ENCODE measurements at regions not wholly inside any gene's neighbourhood (a gene's known extent, or its start where the extent isn't known, plus 50 kb on each side); places are given as distances from the start of the nearest gene placed in this dataset.

DNA sequence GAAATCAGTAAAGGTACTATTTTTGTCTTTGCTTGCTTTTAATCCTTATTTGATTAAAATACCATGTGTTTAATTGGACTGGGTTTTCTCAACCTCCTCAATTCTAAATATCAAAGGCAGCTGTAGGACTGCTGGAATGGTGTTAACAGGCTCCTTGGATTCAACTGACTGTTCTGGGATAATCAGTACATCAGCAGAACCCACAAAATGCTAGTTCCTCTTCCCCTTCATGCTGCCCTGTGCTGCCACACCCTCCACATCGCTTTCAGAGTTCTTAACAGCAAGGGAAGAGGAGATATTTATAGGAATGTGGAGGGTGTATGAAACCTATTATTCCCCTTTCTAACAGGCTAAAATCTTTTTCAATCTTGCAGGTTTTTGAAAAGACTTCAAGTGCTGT, 82.4 kb downstream of the KCTD12 start:
- Histone ChIP-seq H3K27me3 (replicated peaks; ENCODE audit: insufficient read depth, low read depth, low read length, poor library complexity) (no peaks in the 10 kb centered on the region), H3K9me3 (ENCODE audit: low read depth, low read length, poor library complexity, severe bottlenecking) (no peaks in the 10 kb centered on the region), H3K27ac (ENCODE audit: low read depth, low read length, poor library complexity, severe bottlenecking) (no peak overlapping the region), H3K36me3 (ENCODE audit: insufficient read depth, low read length, poor library complexity, severe bottlenecking) (no peaks in the 10 kb centered on the region), H3K4me3 (ENCODE audit: low read depth, low read length, poor library complexity, severe bottlenecking) (no peak overlapping the region), H3K4me1 (ENCODE audit: insufficient read depth, low read length, poor library complexity, severe bottlenecking) (no peaks in the 10 kb centered on the region)
- CTCF ChIA-PET = no interaction called here
- BruUV-seq (replicated peaks) = no TSS peak
- DNase-seq (ENCODE audit: low spot score) = no peak
- no peak for TF ChIP-seq EZH2 (IDR thresholded peaks at IDR 0.05; ENCODE audit: borderline replicate concordance, low read depth, low read length, poor library complexity, severe bottlenecking)
- TF ChIP-seq, protein P1, sequence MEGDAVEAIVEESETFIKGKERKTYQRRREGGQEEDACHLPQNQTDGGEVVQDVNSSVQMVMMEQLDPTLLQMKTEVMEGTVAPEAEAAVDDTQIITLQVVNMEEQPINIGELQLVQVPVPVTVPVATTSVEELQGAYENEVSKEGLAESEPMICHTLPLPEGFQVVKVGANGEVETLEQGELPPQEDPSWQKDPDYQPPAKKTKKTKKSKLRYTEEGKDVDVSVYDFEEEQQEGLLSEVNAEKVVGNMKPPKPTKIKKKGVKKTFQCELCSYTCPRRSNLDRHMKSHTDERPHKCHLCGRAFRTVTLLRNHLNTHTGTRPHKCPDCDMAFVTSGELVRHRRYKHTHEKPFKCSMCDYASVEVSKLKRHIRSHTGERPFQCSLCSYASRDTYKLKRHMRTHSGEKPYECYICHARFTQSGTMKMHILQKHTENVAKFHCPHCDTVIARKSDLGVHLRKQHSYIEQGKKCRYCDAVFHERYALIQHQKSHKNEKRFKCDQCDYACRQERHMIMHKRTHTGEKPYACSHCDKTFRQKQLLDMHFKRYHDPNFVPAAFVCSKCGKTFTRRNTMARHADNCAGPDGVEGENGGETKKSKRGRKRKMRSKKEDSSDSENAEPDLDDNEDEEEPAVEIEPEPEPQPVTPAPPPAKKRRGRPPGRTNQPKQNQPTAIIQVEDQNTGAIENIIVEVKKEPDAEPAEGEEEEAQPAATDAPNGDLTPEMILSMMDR (conservative IDR thresholded peaks at IDR 0.05; ENCODE audit: low read depth, low read length) = no peak
- POLR2A ChIA-PET (ENCODE audit: low non-redundant PET) = no interaction called here
- intact Hi-C loops (cut with micrococcal nuclease; ENCODE audit: unreplicated experiment) = no loop called here

DNA sequence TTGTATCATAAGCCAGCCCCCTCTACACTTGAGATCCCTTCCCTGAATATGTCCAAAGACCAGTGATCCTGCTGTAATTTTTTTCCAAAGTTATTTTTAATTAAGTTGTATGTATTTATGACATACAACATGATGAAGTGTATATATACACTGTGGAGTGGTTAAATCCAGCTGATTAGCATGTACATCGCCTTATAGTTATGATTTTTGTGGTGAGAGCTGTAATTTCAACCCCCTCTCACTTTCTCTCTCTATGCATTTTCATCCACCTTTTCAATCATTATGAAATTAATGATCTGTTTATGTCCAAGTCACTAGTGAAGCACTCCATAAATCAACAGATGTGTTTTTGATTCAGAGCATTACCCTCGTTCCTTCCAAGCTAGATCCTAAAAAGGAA, 85.3 kb downstream of the KCTD12 start:
- H3K9me3 ChIP-seq (ENCODE audit: low read depth, low read length, poor library complexity, severe bottlenecking) = no peaks in the 10 kb centered on the region
- no peak overlapping the region for H3K27ac ChIP-seq (ENCODE audit: low read depth, low read length, poor library complexity, severe bottlenecking)
- ChIA-PET CTCF (no interaction called here), POLR2A (ENCODE audit: low non-redundant PET) (no interaction called here)
- intact Hi-C loops (cut with micrococcal nuclease; ENCODE audit: unreplicated experiment) = no loop called here
- no peak overlapping the region for H3K4me3 ChIP-seq (ENCODE audit: low read depth, low read length, poor library complexity, severe bottlenecking)
- TF ChIP-seq, protein P1 (conservative IDR thresholded peaks at IDR 0.05; ENCODE audit: low read depth, low read length) = no peak
- no peak for TF ChIP-seq EZH2 (IDR thresholded peaks at IDR 0.05; ENCODE audit: borderline replicate concordance, low read depth, low read length, poor library complexity, severe bottlenecking)
- BruUV-seq (replicated peaks) = no TSS peak
- DNase-seq (ENCODE audit: low spot score) = no peak
- no peaks in the 10 kb centered on the region for H3K36me3 ChIP-seq (ENCODE audit: insufficient read depth, low read length, poor library complexity, severe bottlenecking)
- no peaks in the 10 kb centered on the region for H3K4me1 ChIP-seq (ENCODE audit: insufficient read depth, low read length, poor library complexity, severe bottlenecking)
- H3K27me3 ChIP-seq (replicated peaks; ENCODE audit: insufficient read depth, low read depth, low read length, poor library complexity) = no peaks in the 10 kb centered on the region

DNA sequence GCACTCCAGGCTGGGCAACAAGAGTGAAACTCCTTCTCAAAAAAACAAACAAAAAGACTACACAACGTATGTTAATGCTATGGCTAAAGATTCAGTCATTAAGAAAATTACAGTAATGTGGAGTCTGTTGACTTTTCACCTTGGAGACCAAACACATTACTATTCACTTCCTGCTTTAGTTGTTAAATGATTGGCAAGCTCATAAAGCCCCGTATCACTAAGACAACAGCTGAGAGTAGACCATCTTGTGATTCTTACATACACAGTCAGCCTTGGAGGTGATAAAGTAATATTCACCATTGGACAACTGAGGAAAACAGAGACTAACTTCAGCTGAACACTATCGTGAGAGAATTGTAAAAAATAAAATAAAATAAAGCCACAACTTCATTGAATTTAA, 86.5 kb downstream of the KCTD12 start:
- POLR2A ChIA-PET (ENCODE audit: low non-redundant PET) = no interaction called here
- H3K27ac ChIP-seq (ENCODE audit: low read depth, low read length, poor library complexity, severe bottlenecking) = no peak overlapping the region
- H3K36me3 ChIP-seq (ENCODE audit: insufficient read depth, low read length, poor library complexity, severe bottlenecking) = no peaks in the 10 kb centered on the region
- intact Hi-C loops (cut with micrococcal nuclease; ENCODE audit: unreplicated experiment) = no loop called here
- H3K4me1 ChIP-seq (ENCODE audit: insufficient read depth, low read length, poor library complexity, severe bottlenecking) = no peaks in the 10 kb centered on the region
- H3K27me3 ChIP-seq (replicated peaks; ENCODE audit: insufficient read depth, low read depth, low read length, poor library complexity) = no peaks in the 10 kb centered on the region
- CTCF ChIA-PET = no interaction called here
- no TSS peak for BruUV-seq (replicated peaks)
- H3K9me3 ChIP-seq (ENCODE audit: low read depth, low read length, poor library complexity, severe bottlenecking) = no peaks in the 10 kb centered on the region
- DNase-seq (ENCODE audit: low spot score) = no peak
- no peak for TF ChIP-seq EZH2 (IDR thresholded peaks at IDR 0.05; ENCODE audit: borderline replicate concordance, low read depth, low read length, poor library complexity, severe bottlenecking)
- TF ChIP-seq, protein P1 (conservative IDR thresholded peaks at IDR 0.05; ENCODE audit: low read depth, low read length) = no peak
- H3K4me3 ChIP-seq (ENCODE audit: low read depth, low read length, poor library complexity, severe bottlenecking) = no peak overlapping the region

Data from A673 (cell line).